ENCODE measurements at regions not wholly inside any gene's neighbourhood (a gene's known extent, or its start where the extent isn't known, plus 50 kb on each side); places are given as distances from the start of the nearest gene placed in this dataset.
"Not testable (repeated sequence)": the region's sequence is repeated elsewhere in the genome, so short reads cannot be mapped to it uniquely, and the experiment has no call there.

DNA sequence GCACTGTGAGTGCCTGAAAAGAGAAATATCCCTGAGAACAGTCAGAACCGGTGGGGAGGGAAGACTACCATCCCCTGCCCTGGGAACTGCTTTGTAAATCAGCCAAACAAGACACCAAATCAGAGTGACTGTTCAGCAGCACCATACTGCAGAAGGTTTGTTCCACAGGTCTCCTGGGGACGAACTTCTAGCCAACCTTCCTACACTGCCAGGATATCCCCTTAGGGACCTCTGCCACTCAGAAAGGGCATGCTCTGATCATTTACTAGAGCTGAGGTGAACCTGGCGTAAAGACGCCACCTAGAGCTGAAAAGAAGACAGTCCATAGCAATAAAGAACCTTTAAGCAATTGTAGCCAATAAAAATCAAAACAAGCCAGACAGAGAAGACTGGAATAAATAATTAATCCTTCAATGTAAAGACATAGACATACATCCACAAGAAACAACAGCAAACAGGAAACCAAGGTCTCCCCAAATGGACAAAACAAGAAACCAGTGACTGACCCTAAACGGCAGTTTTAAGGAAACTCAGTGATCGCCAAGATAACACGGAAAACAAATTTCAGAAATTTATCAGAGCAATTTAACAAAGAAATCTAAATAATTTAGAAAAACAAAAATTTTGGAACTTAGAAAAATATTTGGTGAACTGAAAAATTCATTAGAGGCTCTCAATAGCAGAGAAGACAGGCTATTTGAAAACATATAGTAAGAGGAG, 228.1 kb upstream of the AMIGO2 start:
- no peak for DNase-seq (ENCODE audit: low spot score)

DNA sequence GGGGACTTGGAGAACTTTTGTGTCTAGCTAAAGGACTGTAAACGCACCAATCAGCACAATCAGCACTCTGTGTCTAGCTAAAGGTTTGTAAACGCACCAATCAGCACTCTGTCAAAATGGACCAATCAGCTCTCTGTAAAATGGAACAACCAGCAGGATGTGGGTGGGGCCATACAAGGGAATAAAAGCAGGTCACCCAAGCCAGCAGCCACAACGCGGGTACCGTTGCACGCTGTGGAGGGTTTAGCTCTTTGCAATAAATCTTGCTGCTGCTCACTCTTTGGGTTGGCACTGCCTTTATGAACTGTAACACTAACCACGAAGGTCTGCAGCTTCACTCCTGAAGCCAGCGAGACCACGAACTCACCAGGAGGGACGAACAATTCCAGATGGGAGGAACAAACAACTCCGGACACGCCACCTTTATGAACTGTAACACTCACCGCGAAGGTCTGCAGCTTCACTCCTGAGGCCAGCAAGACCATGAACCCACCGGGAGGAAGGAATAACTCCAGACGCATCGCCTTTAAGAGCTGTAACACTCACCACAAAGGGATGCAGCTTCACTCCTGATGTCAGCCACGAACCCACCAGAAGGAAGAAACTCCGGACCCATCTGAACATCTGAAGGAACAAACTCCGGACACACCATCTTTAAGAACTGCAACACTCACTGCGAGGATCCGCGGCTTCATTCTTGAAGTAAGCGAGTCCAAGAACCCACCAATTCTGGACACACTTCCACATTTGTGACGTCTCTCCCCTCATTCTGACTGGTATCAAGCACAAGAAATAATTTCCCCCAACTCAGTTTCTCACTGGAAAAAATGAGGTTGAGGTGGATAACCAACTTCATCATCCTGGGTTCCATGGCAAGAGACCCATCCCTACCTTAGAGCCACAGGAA, 227.3 kb upstream of the AMIGO2 start:
- DNase-seq (ENCODE audit: low spot score) = not testable (repeated sequence)

DNA sequence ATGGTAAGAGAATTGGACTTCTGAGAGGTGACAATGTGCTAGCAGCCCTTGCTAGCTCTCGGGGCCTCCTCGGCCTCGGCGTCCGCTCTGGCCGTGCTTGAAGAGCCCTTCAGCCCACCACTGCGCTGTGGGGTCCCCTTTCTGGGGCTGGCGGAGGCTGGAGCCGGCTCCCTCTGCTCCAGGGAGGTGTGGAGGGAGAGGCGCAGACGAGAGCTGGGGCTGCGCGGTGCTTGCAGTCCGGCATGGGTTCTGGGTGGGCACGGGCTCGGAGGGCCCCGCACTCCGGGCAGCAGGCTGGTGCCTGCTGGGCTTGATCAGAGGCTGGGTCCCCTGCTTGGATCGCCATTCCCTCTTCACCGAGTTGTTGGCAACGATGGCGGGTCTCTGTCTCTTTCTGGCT, 226.4 kb upstream of the AMIGO2 start:
- DNase-seq (ENCODE audit: low spot score) = no peak

DNA sequence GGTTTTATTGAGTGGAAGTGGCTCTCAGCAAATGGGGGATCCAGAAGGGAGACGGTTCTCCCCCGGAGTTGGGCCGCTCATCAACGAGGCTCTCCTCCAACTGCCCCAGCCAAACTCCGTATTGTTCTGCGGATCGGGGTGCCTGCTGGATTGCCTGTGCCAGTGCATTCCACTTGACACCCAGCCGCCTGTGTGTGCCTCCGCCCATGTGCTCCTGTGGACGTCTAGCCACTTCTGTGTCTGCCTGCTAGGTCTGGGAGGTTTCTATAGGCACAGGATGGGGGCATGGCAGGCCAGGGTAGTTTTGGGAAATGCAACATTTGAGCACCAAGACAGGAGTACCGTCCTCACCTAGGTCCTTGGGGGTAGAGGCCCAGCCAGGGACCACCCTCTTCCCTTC, 225.7 kb upstream of the AMIGO2 start:
- DNase-seq (ENCODE audit: low spot score) = no peak

DNA sequence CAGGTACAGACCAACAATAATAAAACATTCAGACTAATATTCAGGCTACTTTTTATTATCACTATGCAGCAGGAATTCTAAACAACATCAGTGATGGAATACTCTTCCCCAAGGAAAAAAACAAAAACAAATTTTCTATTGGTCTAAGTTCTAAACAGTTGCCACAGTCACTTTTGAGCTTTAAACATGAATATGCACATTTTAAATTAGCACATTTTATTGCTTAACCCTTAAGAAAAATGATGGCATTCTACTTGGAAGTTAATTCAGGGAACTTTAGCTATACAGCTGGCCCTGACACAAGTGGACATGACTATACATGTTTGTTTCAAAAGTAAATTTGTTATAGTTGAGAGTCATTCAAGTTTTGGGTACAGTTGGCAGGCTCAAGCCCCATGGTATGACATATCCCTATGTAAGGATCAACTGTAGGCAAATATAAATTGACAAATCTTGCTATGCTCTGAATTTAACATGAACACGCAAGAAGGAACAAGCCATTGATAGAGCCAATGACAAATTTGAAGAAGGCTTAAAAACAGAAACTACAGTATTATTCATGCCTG, 224.3 kb upstream of the AMIGO2 start:
- no peak for DNase-seq (ENCODE audit: low spot score)

DNA sequence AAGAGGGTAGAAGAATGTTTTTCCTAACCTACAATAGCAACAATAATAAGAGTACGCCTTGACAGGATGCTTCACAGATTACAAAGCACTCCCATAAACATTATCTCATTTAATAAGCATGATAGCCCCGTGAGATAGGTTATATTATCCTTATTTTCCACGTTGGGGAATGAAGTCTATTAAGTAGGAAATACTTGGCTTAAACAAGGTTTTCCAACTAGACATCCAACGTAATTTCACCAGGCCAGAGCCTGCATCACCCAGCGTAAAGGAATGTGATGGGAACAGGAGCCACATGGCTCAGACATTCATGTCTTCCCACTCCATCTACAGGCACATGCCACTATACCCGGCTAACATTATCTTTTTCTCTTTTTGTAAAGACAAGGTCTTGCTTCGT, 223.4 kb upstream of the AMIGO2 start:
- no peak for DNase-seq (ENCODE audit: low spot score)

DNA sequence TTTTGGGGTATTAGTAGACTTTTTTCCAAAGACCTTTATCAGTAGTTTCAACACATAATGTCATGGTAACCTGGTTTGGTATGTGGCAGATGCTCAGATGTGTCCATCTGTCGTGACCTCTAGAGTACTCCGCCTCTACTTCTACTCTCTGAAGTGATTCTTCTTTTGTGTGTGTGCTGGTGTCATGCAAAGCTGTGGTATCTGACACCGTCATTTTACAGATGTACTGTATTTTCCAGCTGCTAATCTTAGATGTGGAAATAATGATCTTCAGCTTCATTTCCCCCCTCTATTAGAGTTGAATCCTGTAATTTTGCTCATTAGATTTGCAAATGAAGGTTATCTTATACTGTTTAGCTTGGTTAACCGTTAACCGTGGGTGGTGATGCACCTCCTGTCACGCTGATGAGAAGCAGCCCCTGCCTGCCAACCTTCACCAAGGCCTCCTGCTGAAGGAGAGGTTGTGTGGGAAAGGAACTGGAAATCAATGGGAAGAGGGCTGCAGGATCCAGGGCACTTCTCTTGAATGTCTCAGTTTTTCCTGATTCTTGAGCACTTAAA, 222.4 kb upstream of the AMIGO2 start:
- no peak for DNase-seq (ENCODE audit: low spot score)

DNA sequence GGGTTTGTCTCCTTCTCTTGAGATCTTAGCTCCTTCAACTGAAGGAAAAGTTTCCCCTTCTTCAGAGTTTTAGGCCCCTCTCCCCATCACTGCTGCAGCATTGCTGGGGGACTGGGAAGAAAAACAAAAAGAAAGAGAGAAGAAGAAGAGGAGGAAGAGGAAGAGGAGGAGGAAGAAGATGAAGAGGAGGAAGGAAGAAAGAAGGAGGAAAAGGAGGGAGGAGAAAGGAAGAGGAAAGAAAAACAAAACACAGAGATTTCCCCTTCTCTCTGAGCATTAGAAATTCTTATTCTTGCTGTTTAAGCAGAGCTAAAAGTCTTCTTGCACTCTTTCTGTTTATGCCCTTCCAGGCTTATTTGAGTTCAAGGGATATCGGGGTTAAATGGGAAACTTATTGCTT, 219.8 kb upstream of the AMIGO2 start:
- DNase-seq (ENCODE audit: low spot score) = no peak

DNA sequence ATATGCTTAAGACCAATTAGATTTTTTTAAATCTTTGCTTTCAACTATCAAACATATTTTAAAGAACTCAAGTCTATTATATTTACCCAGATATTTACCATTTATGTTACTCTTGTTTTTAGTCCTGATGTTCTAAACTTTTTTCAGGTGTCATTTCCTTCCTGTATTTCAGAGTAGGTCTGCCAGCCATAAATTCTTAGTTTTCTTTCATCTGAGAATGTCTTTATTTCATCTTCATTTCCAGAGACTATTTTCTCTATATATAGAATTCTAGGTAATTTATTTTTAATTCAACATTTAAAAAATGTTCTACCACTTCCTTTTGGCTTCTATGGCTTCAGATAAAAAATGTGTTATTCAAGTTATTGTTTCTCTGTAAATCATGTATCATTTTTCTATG, 218.2 kb upstream of the AMIGO2 start:
- DNase-seq (ENCODE audit: low spot score) = no peak

DNA sequence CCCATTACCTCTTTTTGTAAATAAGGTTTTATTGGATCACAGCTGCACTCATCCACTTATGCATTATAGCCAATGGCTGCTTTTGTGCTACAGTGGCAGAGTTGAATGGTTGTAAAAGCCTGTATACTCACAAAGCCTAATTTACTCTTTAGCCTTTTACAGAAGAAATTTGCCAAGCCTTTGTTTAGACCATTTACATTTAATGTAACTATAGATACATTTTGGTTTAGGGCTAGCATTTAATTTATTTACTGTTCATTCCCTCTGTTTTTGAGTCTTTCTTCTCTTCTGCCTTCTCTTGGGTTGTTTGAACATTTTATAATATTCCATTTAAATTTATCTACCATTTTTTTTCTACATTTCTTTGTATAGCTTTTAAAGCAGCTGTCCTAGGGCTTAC, 217.1 kb upstream of the AMIGO2 start:
- no peak for DNase-seq (ENCODE audit: low spot score)

DNA sequence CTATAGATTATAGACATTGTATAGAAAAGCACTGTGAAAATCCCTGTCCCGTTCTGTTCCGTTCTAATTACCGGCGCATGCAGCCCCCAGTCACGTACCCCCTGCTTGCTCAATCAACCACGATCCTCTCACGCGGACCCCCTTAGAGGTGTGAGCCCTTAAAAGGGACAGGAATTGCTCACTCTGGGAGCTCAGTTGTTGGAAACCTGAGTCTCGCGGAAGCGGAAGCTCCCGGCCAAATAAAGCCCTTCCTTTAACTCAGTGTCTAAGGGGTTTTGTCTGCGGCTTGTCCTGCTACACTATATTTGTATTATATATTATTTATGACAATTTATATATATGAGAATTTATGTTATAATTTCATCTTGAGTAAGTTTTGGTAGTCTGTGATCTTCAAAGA, 213.6 kb upstream of the AMIGO2 start:
- DNase-seq (ENCODE audit: low spot score) = no peak

DNA sequence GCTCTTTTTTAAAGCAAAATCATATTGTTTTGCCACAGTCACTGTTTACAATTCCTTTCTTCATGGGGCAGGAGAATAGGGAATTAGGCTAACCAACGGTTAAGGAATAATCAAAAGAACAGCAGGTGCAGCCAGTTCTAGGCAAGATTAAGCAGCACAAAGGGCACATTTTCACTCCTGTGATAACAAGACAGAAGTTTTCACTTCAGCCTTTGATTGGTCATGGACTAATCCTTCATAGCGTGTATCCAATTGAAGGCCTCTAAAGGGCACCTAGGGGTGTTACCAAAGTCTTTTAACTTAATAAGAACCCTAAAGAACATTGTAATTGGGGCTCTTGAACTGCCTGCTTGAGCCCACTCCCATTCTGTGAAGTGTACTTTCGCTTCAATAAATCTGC, 206.9 kb upstream of the AMIGO2 start:
- DNase-seq (ENCODE audit: low spot score) = no peak

Measured in ureter (tissue), 1 donor.